ENCODE measurements at regions not wholly inside any gene's neighbourhood (a gene's known extent, or its start where the extent isn't known, plus 50 kb on each side); places are given as distances from the start of the nearest gene placed in this dataset.

DNA sequence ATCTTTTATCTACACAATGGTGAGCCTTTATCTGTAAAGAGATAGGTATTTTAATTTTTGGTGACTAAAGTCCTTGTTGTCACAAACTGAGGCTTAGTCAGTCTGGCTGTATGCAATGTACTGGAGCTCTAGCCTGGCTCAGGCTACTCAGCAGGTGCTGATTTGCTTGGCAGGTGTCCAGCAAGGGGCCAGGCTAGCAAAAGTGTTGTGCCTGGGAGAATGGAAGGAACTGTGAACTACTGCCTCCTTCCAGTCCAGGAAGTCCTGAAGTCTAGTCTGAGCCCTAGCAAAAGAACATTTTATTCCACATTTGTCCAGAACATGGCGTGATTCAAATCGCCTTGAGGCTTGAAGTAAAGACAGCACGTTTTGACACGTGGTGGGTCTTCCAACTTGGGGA, 260.5 kb downstream of the CCDC85A start:
- no peak for ATAC-seq

DNA sequence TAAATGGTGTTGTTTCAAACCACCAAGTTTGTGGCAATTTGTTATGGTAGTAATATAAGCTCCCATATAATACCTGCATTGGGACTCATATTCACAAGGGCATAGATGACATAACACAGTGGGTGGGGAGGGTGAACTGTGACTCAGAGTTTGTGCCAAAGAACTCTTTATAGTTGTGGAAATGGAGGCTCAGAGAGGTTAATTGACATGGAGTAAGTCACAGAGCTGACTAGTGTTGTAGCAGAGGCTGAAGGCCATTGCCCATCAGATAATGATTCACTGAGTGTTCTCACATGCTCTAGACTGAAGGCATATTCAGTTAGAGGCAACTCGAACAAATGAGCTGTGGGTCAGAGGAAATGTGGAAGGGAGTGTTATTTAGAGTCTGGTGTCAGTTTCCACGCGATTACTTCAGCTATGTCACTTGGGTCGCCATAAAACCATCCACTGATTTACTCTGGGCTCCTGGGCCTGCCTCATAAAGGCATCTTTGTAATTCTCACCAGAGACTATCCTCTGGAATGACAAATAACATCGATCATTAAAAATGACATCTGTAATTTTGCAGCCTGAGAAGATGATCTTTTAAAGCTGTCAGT, 264.7 kb downstream of the CCDC85A start:
- no peak for ATAC-seq

- no peak for ATAC-seq
These were observed 265.2 kb downstream of the CCDC85A start for GRCh38 chr2:56449002-56449431.

GRCh38 chr2:56449449-56449860, 265.7 kb downstream of the CCDC85A start:
- ATAC-seq, result no peak

DNA sequence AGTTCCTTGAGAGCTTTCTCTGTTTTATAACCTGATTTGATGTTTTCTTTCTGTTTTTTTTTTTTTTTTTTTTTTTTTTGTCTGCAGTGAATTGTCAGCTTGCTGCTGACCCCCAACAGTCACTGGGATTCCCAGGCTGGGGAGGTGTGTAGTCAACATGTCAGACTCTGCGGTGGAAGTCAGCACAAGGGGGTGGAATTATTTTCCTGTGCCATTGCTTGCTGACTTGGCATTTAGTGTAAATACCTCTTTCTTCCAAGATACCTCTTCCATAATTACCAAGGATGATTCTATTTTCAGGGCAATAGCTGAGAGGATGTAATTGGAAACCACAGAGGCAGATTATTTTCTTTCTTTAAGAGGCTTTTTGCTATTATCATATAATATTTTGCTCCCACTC, 266.3 kb downstream of the CCDC85A start:
- no peak for ATAC-seq

- no peak for ATAC-seq
These were observed 267.0 kb downstream of the CCDC85A start for GRCh38 chr2:56450772-56451171.

- ATAC-seq, result no peak
These were observed 271.9 kb downstream of the CCDC85A start for GRCh38 chr2:56455642-56456041.

- no peak for ATAC-seq
These were observed 273.0 kb downstream of the CCDC85A start for GRCh38 chr2:56456791-56457190.

DNA sequence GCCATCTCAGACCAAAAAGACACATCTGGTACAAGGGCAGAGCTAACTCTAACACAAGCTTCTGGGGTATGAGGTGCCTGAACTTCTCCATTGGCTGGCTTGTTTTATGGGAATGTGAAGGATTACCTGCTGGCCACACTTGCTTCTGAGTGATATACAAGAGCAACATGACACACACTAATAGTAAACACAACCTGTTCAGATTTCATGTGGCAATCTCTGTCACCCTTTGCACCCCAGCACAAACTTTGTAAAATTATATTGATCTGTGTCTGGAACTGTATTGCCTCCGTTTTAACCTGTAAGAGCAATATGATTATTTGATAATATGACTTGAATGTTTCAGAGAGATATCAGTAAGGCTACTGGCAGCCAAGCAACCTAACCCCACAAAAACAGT, 276.7 kb downstream of the CCDC85A start:
- ATAC-seq, result no peak

- ATAC-seq, result no peak
These were observed 280.3 kb downstream of the CCDC85A start for GRCh38 chr2:56464066-56464465.

GRCh38 chr2:56464613-56465012, 280.8 kb downstream of the CCDC85A start:
- no peak for ATAC-seq

GRCh38 chr2:56465491-56465890, 281.7 kb downstream of the CCDC85A start:
- ATAC-seq, result no peak

DNA sequence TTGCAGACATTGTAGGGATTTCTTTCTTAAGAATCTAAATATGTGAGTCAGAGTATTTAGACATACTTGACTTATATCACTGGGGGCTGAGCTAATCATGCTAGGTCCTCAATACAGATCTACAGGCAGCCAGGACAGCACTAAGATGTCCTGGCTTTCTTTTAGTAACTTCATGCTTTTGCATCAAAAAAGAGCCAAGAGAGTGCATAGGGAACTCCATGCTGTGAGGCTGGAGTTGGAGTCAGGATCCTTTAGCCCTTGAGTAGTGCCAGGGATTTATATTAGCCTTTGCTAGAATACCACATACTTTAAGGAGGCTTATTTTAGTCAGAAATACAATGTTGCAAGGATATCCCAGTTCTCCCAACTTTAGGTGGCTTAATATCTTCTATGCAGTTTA, 289.7 kb downstream of the CCDC85A start:
- ATAC-seq, result no peak

DNA sequence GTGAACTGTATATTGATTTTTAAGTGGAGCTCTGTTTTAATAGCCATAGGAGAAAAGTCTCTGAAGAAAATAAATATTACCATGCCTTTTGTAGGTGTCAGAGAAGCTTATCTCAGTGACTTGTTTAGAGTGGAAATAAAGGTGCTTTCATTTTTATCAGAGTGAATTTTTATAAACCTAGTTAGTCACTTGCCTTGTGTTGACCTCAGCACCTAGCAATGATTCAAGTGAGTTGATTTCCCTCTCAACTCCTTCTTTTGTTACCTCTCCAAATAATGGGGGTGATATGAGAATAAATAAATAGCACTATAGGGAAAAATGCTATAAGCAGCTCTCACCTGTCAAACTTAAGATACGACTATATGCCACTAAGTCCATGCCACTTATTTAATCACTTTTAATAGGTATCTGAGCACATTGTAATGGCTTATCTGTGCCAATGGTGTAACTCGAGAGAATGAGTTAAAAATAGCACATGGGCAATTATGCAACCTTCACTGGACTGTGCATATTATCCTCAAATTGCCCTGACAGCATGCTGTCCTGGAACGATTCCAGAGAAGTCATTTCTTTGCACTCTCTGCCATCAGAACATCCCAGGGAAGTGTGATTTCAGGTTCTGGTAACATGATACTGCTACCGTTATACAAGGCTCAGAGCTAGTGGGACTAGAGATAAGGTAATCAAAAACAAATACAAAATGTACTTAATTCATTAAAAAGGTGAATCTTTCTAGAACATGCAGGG, 290.8 kb downstream of the CCDC85A start:
- ATAC-seq, result no peak

- no peak for ATAC-seq
These were observed 291.4 kb downstream of the CCDC85A start for GRCh38 chr2:56475191-56475590.

DNA sequence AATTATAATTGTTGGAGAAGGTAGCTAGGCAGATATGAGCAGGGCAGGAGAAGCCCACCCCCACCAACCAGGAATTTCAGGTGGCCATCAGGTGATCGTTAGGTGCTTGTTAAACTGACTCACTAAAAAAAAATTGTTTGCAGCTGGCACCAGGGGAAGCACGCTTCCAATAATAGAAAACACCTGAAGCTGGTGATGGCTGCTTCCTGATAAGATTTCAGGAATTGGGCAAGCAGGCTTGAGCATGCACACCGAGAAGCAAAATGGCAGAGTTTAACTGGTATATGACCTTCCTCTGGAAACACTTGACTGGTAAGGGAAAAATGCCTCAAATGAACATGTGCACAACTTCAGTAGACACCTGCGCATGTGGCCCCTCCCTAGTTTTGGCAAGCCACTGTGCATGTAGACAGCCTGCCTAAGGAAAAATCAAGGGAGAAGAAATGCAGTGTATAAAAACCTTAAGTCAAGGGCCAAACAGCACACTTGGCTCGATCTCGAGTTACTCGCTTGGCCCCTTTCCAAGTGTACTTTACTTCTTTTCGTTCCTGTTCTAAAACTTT, 292.8 kb downstream of the CCDC85A start:
- no peak for ATAC-seq

DNA sequence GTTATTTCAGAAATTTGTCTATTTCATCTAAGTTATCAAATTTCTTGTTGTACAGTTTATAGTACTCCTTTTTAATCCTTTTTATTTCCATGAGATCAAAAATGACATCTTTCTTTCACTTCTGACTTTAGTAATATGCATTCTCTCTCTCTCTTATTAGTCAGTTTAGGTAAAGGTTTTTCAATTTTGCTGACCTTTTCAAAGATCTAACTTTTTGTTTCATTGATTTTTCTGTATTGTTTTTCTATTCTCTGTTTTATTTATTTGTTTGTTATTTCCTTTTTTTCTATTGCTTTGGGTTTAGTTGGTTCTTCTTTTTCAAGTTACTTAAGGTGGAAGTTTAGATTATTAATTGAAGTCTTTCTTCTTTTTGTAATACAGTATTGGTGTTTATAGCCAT, 294.2 kb downstream of the CCDC85A start:
- ATAC-seq, result no peak

- ATAC-seq, result no peak
These were observed 299.3 kb downstream of the CCDC85A start for GRCh38 chr2:56483081-56483480.

DNA sequence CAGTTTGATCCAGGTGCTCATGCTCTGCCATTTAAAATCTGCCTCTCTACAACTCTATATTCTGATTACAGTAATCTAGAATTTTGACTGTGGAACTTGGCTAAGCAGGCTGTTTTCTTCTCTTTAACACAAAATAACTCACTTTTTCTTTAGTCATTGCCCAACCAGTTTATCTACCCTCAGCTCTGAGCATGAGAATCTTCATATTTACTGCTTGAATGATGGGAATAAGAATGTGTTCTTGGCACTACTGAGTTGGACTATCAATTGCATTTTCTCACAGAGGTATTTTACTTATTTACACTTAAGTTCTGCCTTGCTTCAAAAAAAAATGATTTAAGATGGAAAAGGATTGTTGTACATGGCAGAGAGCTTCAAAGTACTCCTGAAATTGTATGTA, 301.1 kb downstream of the CCDC85A start:
- ATAC-seq, result no peak

GRCh38 chr2:56500317-56500716, 316.5 kb downstream of the CCDC85A start:
- no peak for ATAC-seq

DNA sequence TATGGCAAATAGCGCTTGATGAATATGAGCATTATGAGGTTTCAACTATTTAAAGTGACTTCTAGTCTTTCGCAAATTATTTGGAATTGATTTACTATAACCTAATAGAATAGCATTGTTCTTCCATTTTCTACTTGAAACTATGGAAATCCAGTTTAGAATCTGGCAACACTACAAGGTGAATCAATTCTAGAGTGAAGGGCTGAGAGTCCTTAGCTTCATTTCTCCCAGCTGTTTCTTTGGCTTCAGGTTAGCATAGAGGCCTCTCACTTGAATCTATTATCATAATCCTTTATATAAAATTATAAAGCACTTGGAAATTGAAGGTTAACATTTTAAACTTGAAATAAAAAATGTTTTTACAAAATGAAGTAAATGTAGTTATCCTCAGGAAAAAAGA, 318.8 kb downstream of the CCDC85A start:
- ATAC-seq, result no peak

DNA sequence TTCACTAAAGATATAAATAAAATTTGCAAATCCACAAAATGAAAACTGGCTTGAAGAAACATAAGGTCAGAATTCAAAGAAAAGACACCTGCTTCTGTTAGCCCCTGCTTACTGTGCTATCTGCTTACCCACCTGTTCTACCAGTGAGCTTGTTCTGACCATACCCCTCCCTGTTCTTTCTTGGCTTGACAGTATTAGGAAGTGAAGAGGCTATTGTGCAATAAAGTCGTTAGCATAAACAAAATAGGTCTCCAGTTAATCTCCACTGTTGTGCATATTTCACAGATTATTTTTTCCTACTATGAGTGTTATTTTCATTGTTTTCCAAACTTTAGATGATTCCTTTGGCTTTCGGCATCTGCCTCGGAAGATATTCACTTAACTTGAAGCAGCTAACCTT, 322.1 kb downstream of the CCDC85A start:
- no peak for ATAC-seq

DNA sequence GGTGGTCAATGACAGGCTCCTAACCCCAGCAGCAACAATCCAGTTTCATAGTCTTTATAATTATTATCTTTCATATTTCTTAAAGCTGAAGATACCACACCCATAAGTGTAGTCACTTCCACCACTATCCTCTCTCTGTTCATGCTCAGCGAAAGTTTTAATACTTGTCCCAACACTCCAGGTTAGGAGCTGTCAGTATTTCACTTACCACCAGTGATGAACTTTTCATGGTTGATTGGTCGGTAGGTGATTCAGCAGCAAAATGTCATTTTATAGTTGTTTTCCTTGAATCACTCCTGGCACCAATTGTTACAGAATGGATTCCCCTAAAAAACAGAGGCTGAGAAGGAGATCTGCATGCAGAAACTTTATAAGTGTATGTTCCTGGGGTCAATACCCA, 324.9 kb downstream of the CCDC85A start:
- ATAC-seq, result no peak

DNA sequence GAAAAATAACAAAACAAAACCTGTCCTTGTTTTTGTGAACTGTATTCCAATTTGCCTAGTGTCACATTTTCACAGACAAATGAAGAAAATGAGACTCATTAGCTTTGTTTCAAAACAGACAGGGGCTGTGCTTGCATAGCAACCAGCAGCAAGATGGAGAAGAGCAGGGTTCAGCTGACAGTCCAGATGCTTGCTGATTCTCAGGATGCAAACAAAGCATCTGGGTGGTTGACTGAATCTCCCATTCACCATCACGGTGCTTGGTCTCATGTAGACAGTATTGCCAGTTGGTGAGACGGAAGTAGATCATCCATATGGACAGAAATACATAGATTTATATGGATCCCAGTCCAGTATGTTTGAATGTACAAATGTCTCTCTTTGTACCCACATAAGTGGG, 326.8 kb downstream of the CCDC85A start:
- ATAC-seq, result no peak

Data from esophagus mucosa (tissue), 1 donor.